Stomach (tissue), 4 donors: ENCODE measurements at regions not wholly inside any gene's neighbourhood (a gene's known extent, or its start where the extent isn't known, plus 50 kb on each side); places are given as distances from the start of the nearest gene placed in this dataset.

Experiments used
- EP300 ChIP-seq: sonication (generic); formaldehyde crosslinking; IDR thresholded peaks from one replicate; pipeline ENCODE4 v1.6.1; 2017; ENCODE audit warnings: antibody characterized with exemption
- POLR2A ChIP-seq, 4 donors: fragments of 450-650 bp; IDR thresholded peaks; one replicate each; pipeline ENCODE4 v1.6.1; 2016; ENCODE audit warnings: antibody characterized with exemption in 4 of 4, control low read depth in 2 of 4, mild to moderate bottlenecking in 1 of 4, moderate library complexity in 1 of 4
- TF ChIP-seq, protein P1 (sequence below), 7 experiments: fragments of 450-650 bp in 4 of 7; fragments of 200-600 bp in 3 of 7; sonication (generic) in 3 of 7; IDR thresholded peaks; one replicate each; pipeline ENCODE4 v1.5.1; 2016 to 2019; ENCODE audit warnings: antibody characterized with exemption in 7 of 7, control low read depth in 2 of 7, mild to moderate bottlenecking in 1 of 7

DNA sequence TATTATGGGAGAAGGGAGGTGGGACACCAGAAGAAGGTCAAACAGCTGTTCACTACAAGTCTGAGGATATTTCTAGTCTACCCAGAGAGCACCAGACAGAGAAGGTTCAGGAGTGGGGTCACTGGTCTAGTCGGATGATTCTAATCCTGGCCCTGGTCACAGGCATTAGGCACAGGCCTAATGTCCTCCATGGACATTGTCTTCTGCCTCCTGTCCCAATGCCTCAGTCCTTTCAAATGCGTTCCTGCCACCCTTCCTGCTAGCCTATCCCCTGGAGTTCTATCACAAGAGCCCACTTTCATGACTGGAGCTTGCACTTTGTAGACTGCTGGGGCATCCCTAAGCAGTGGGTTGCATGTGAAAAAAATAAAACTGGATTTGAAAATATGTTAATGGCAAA is 83.9 kb upstream of the PFN2 start:
- TF ChIP-seq, protein P1, sequence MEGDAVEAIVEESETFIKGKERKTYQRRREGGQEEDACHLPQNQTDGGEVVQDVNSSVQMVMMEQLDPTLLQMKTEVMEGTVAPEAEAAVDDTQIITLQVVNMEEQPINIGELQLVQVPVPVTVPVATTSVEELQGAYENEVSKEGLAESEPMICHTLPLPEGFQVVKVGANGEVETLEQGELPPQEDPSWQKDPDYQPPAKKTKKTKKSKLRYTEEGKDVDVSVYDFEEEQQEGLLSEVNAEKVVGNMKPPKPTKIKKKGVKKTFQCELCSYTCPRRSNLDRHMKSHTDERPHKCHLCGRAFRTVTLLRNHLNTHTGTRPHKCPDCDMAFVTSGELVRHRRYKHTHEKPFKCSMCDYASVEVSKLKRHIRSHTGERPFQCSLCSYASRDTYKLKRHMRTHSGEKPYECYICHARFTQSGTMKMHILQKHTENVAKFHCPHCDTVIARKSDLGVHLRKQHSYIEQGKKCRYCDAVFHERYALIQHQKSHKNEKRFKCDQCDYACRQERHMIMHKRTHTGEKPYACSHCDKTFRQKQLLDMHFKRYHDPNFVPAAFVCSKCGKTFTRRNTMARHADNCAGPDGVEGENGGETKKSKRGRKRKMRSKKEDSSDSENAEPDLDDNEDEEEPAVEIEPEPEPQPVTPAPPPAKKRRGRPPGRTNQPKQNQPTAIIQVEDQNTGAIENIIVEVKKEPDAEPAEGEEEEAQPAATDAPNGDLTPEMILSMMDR (IDR thresholded peaks at IDR 0.05), result no peak
- TF ChIP-seq EP300 (no peak), POLR2A (IDR thresholded peaks at IDR 0.05) (no peak)
